Astrocyte of the cerebellum (primary cell): ENCODE measurements at regions not wholly inside any gene's neighbourhood (a gene's known extent, or its start where the extent isn't known, plus 50 kb on each side); places are given as distances from the start of the nearest gene placed in this dataset.

Experiments used
- DNase-seq: peaks from one replicate; pipeline ENCODE4 v3.0.0-alpha.2; 2011; ENCODE audit warnings: low read depth
- H3K4me3 ChIP-seq: 2 replicates; pipeline ENCODE4 v1.5.1; 2011; ENCODE audit warnings: mild to moderate bottlenecking, low read depth, low read length, moderate library complexity
- CTCF ChIP-seq: IDR thresholded peaks from 2 replicates; pipeline ENCODE4 v1.5.1; 2012; ENCODE audit warnings: low read length, low read depth, moderate library complexity, mild to moderate bottlenecking; ENCODE audit errors: missing control alignments
- in situ Hi-C: cut with HindIII; loops from 2 replicates; pipeline ENCODE4 v1.10.0; 2017; ENCODE audit warnings: low sequenced_read_pairs

DNA sequence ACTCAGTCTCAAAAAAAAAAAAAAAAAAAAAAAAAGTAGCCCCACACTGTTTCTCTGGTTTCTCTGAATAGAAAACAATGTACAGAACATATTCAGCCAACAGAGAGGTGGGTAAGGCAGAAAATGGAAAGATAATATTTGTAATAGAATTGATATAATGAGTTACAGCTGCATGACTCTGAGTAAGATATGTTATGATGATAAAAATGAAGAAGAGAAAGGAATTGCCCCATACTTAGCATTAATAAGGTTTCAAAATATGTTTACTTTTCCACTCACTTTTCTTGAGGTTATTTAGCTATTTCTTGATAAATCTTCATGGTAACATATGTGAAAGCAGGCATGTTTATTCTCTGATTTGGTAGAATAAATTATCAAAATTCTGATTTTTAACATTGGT lies 100.9 kb upstream of the ROBO2 start:
- TF ChIP-seq CTCF: no peak
- H3K4me3 ChIP-seq: no peak overlapping the region
- no peak for DNase-seq
- in situ Hi-C loops: no loop called here

GRCh38 chr3:76940181-76940770 lies 99.6 kb upstream of the ROBO2 start:
- no peak overlapping the region for H3K4me3 ChIP-seq
- DNase-seq: no peak
- TF ChIP-seq CTCF: no peak
- in situ Hi-C loops: no loop called here

DNA sequence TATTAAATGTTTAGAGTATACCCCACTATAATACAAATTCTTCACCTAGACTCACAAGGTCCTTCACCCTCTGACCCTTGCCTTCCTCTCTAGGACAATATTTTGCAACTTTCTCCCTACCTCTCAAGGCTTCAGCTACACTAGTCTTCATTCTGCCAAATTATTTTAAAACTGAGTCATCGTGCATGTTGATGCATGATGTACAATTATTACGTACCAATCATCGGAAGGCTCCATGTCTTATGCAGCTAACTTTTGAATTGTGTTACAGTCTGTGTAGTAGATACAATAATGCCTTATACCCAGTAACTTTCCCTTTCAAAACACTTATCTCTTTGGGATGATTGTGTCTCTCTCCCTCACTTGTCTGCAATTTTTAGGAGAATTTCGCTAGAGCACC lies 98.5 kb upstream of the ROBO2 start:
- no peak for DNase-seq
- H3K4me3 ChIP-seq: no peak overlapping the region
- in situ Hi-C loops: no loop called here
- TF ChIP-seq CTCF: no peak

GRCh38 chr3:76942101-76942500 lies 97.8 kb upstream of the ROBO2 start:
- TF ChIP-seq CTCF: no peak
- DNase-seq: no peak
- in situ Hi-C loops: no loop called here

GRCh38 chr3:76943058-76943457 lies 96.8 kb upstream of the ROBO2 start:
- in situ Hi-C loops: no loop called here
- no peak for DNase-seq
- TF ChIP-seq CTCF: no peak
- H3K4me3 ChIP-seq: no peak overlapping the region

More at GRCh38 chr3:76942101-76942500, 97.8 kb upstream of the ROBO2 start:
- no peak overlapping the region for H3K4me3 ChIP-seq

DNA sequence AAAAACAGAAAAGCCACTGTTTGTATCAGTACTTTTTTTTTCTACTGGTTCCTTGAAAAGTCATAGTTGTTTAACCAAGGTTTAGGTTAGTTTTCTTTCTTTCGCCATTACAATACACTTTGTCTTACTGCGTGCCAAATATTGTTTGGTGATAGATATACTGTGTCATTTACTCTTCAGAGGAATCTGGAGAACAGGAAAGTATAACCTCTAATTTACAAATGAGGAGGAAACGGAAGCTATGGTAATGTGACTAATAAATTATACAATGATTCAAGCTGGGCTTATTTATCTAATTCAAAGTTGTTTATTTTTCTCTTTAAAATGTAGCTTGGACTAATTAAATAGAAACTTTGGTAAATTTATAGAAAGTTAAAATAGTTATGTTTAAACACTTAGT lies 96.2 kb upstream of the ROBO2 start:
- in situ Hi-C loops: no loop called here
- DNase-seq: no peak
- no peak for TF ChIP-seq CTCF
- no peak overlapping the region for H3K4me3 ChIP-seq
